ENCODE measurements at regions not wholly inside any gene's neighbourhood (a gene's known extent, or its start where the extent isn't known, plus 50 kb on each side); places are given as distances from the start of the nearest gene placed in this dataset.
"Not testable (repeated sequence)": the region's sequence is repeated elsewhere in the genome, so short reads cannot be mapped to it uniquely, and the experiment has no call there.

DNA sequence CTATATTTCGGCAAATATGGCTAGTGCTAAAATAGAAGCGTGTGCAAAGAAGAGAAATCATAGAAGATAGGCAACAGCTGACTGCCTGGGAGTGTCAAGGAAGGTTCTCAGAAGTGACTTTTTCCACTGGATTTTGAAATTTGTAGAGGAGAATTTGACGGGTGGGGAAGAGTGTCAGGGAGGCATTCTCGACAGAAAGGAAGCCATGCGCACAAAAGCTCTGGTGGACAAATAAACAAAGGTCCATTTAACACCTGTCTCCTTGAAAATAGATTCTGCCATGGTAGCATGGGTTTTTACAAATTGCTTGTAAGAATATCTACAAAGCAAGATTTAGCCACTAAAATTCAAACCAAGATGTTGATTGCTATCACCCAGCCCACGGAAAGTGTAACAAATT is 1081.5 kb downstream of the GALC start:
- DNase-seq (ENCODE audit: low read depth, low spot score): no peak

- DNase-seq (ENCODE audit: low read depth, low spot score): not testable (repeated sequence)
Measured at GRCh38 chr14:86905386-86905926, 1087.5 kb downstream of the GALC start.

DNA sequence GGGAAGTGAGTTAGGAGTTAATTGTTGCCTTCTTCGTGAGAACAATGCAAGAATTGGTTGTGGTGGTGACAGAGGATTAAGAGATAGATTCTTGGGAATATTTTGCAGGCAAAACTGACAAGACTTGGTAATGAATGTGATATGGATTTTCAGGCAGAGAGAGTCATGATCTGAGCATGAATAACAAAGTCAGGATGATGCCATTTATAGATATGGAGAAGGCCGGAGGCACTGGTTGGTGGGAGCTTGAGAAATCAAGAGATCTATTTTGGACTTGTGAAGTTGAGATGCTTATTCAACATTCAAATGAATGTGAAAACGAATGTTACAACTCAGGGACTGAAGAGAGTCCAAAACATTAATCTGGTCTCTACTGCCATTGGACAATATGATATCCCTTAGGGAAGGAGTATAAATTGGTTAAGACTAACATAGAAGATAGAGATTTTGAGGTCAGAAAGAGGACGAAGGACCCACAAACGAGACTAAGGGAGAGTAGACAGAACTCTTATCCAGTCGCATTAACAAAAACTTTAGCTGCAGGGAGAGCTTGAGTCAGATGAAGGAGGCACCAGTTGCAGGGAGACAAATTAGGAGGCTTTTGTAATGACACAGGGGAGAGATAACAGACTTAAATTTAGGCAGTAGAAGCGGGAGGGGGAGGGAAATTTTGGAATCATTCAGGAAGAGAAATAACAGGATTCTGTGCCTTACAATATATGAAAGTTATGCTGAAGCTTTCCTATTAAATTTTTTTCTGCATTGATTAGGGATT is 1090.6 kb downstream of the GALC start:
- DNase-seq (ENCODE audit: low read depth, low spot score): no peak

- no peak for DNase-seq (ENCODE audit: low read depth, low spot score)
Measured at GRCh38 chr14:86897704-86898513, 1095.1 kb downstream of the GALC start.

DNA sequence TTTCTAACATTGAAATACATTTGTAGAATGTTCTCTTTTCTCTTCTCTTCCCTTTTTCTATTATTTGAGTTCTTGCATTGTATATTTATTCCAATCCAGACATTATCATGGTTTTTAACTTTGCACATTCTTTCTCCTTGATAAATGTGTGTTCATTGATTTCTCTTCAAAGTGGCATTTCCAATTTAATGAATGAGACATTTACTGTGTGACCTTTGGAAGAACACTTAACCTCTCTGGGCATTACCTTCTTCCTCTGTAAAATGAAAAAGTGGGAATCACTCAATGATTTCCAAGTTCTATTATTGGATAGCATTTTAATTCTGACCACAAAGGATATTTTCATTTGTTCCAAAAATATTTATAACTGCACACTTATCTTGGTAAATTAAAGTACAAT is 1095.8 kb downstream of the GALC start:
- DNase-seq (ENCODE audit: low read depth, low spot score): no peak

DNA sequence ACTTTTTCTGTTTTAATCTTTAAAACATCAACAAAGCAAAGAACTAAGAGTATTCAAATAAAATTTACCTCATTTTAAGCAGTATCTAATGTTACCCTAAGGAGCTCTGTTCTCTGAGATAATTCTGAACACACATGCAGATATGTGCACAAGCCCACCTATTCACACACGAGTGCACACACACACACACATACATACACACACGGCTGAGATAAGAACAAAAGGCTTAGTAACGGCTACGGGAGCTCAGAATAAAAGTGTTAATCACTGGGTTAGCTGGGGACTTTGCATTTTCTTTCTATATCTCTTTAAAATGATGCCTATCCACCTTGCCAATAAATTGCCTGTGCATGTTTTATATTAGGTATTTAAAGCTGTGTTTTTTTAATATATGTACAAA is 1096.3 kb downstream of the GALC start:
- no peak for DNase-seq (ENCODE audit: low read depth, low spot score)

GRCh38 chr14:86892152-86892956 is 1100.6 kb downstream of the GALC start:
- DNase-seq (ENCODE audit: low read depth, low spot score): no peak

DNA sequence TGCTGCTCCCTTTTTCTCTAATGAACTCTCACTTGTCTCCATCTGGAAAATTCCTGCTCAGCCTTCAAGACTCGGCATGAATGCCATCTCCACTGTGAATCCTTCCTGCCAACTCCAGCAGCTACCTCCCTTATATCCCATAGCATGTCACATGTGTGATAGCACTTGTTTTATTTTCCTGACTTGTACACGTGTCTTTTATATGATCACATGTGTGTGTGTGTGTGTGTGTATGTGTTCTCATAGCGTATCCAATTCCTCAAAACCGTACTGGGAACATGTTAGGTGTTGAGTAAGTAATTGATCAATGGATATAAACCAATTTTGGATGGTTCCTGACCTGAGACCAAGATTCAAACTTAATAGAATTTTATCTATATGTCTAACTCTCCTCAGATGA is 1107.7 kb downstream of the GALC start:
- DNase-seq (ENCODE audit: low read depth, low spot score): no peak

GRCh38 chr14:86884498-86884897 is 1108.5 kb downstream of the GALC start:
- DNase-seq (ENCODE audit: low read depth, low spot score): no peak

- DNase-seq (ENCODE audit: low read depth, low spot score): no peak
Measured at GRCh38 chr14:86882818-86883217, 1110.2 kb downstream of the GALC start.

DNA sequence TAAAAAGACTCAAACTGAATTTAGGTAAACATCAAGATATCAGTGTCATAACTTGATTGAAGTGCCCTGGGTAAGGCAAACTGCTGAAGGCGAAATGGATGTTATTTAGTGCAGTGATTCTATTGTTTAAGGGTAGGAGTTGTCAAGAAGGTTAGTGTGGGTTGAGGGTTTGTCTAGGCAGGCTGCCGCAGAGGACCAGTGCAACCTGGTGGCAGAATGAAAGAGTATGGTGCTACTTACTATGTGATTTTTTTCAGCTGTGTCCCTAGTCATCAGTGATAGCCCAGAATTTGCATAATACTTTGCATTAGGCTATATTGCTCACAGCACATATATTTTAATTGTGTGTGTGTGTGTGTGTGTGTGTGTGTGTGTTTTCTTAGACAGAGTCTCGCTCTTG is 1127.0 kb downstream of the GALC start:
- no peak for DNase-seq (ENCODE audit: low read depth, low spot score)

GRCh38 chr14:86858591-86858990 is 1134.4 kb downstream of the GALC start:
- DNase-seq (ENCODE audit: low read depth, low spot score): no peak

DNA sequence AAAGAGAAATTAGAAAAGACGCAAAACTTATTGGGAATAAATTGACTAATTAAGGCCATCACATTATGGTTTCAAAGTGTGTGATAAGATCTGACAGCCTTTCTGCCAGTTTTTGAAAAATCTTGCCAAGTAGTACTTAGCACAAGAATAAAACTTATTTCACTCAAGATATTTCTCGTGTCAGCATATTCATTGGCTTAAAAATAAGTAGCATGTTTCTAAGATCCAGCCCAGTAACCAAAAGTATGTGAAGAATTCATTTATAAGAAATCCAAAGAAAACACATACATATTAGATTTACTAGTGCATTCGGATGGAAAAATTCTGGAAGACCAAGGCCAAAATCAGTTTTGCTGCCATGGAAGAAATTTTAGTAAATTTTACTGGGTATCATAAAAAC is 1135.0 kb downstream of the GALC start:
- DNase-seq (ENCODE audit: low read depth, low spot score): no peak

DNA sequence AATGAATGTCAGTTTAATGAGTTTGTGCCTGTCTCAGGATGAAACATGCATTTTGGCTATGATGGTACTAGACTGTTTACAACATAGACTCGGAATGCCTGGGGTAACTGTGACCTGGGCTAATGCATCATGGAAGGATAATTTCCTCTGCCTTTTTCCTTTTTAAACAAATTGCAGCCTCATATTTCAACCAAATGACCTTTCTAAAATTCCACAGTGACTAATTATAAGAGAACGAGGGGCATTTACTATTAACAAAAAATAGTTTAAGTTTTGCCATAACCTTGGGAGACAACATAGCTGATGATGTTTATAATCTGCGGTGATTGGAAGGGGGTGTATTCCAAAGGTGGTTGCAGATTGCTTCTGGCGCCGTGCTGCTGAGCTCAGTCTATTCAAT is 1140.5 kb downstream of the GALC start:
- no peak for DNase-seq (ENCODE audit: low read depth, low spot score)

DNA sequence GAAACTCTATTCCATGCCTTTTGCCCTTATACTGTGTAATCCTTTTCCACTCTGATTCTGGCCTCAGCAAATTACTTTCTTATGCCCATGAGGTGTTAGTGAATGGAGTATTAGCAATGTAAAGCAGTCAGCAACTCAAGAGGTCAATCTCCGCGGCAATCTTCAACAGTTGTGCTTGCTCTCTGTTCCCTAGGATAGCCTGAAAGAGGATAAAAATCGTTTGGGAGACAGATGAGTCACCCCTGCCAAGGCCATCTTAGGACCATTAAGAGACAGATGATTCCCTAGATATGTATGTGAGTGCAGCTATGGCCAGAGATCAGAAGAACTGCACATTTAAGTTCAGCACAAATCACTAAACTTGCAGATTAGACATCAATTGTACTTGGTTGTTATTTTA is 1145.8 kb downstream of the GALC start:
- no peak for DNase-seq (ENCODE audit: low read depth, low spot score)

GRCh38 chr14:86838363-86838762 is 1154.6 kb downstream of the GALC start:
- no peak for DNase-seq (ENCODE audit: low read depth, low spot score)

- no peak for DNase-seq (ENCODE audit: low read depth, low spot score)
Measured at GRCh38 chr14:86826661-86827060, 1166.3 kb downstream of the GALC start.

DNA sequence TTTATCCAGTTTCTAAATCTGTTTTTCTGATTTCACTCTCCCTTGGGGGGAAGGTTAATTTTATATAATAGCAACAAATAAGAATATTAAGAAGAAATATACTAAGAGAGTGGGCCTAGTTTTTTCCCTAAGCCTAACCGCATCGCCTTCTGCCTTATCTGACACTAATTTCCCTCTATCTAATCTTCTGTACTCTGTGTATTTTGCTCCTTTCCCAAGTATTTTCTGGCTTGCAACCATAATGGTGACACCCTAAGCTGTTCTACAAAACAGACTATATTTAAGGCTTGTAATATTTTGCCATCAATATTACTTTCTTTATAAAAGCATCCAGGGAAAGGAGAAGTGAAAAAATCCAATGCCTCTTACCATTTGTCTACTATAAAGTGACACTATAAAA is 1168.8 kb downstream of the GALC start:
- DNase-seq (ENCODE audit: low read depth, low spot score): no peak

DNA sequence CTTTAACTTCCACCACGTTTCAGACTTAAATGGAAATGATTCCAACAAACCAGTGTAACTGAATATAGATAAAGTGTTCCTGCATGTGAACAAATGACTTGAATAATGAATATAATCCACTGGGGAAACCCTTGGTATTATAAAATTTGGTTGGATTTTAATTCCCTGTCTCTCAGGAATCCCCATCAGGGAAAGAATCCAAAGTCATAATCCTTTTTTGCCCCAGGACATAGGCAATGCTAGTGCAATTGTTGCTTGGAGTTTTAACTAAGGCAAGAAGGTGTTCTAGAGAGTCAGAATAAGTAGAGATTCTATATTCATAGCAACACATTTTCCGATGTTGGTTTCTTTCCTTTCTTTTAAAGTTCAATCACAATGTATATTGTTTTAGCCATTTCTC is 1169.4 kb downstream of the GALC start:
- DNase-seq (ENCODE audit: low read depth, low spot score): no peak

DNA sequence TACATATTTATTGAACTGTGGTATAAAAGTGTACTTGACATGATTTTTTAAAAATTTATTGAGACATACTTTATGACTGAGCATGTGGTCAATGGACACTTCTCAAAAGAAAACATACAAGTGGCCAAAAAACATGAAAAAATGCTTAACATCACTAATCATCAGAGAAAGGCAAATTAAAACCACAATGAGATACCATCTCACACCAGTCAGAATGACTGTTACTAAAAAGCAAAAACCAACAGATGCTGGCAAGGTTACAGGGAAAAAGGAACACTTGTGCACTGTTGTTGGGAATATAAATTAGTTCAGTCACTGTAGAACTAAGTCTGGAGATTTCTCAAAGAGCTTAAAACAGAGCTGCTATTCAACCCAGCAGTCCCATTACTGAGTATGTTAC is 1177.6 kb downstream of the GALC start:
- DNase-seq (ENCODE audit: low read depth, low spot score): no peak

GRCh38 chr14:86802726-86803125 is 1190.3 kb downstream of the GALC start:
- DNase-seq (ENCODE audit: low read depth, low spot score): no peak

DNA sequence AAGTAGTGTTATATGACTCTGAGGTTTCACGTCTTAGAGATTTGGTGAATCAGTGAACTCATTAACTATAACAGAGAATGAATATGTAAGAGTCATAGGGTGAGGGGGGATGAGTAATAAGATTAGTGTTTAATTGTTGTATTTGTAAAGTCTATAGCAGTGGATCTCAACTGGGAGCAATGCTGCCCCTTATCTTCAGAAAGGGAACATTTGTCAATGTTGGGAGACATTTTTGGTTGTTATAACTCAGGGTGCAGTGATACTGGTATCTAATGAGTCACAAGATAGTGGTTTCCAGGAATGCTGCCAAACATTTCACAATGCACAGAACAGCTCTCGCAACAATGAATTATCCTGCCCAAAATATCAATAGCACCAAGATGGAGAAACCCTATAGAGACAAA is 1193.7 kb downstream of the GALC start:
- no peak for DNase-seq (ENCODE audit: low read depth, low spot score)

All from activated CD4-positive, CD25-positive, alpha-beta regulatory T cell treated with anti-CD3 and anti-CD28 coated beads, Interleukin-2, amount 50 U/mL, for 16 hours (primary cell).